Right lobe of liver (tissue), 4 donors: ENCODE measurements at regions not wholly inside any gene's neighbourhood (a gene's known extent, or its start where the extent isn't known, plus 50 kb on each side); places are given as distances from the start of the nearest gene placed in this dataset.

Experiments used
- POLR2A ChIP-seq: fragments of 450-650 bp; IDR thresholded peaks from one replicate; pipeline ENCODE4 v1.6.1; 2017; ENCODE audit warnings: antibody characterized with exemption, mild to moderate bottlenecking
- TF ChIP-seq, protein P1 (sequence below), 4 donors: fragments of 200-600 bp in 3 of 4; fragments of 450-650 bp in 1 of 4; IDR thresholded peaks; one replicate each; pipeline versions ENCODE4 v1.5.1 to v1.8.0; 2016 to 2022; ENCODE audit warnings: antibody characterized with exemption in 4 of 4, mild to moderate bottlenecking in 2 of 4
- donor health status: DM: no; HTN: no; CAD: no.
- donor health status: DM: no; HTN: no; CAD: no.
- donor health status: DM: no; HTN: yes; CAD: no.

DNA sequence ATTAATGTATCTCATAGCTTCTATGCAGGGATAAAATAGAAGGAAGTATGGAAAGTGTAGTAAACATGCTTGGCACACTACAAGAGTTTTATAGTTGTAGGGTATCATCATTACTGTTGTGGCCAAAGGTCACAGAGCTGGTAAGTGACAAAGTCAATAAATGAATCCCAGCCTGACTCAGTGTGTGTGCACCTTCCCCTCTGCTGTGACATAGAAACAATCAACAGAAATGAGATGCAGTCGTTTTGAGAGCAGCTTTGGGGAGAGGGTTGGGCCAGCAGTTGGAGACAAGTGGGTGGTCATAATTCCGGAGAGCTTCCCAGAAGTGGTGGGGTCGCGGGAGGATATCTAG, 82.4 kb upstream of the RBPJ start:
- TF ChIP-seq, protein P1, sequence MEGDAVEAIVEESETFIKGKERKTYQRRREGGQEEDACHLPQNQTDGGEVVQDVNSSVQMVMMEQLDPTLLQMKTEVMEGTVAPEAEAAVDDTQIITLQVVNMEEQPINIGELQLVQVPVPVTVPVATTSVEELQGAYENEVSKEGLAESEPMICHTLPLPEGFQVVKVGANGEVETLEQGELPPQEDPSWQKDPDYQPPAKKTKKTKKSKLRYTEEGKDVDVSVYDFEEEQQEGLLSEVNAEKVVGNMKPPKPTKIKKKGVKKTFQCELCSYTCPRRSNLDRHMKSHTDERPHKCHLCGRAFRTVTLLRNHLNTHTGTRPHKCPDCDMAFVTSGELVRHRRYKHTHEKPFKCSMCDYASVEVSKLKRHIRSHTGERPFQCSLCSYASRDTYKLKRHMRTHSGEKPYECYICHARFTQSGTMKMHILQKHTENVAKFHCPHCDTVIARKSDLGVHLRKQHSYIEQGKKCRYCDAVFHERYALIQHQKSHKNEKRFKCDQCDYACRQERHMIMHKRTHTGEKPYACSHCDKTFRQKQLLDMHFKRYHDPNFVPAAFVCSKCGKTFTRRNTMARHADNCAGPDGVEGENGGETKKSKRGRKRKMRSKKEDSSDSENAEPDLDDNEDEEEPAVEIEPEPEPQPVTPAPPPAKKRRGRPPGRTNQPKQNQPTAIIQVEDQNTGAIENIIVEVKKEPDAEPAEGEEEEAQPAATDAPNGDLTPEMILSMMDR (IDR thresholded peaks at IDR 0.05): no peak
- TF ChIP-seq POLR2A: no peak
